H1 (cell line): ENCODE measurements at regions not wholly inside any gene's neighbourhood (a gene's known extent, or its start where the extent isn't known, plus 50 kb on each side); places are given as distances from the start of the nearest gene placed in this dataset.

Source experiments
- BACH1 ChIP-seq: IDR thresholded peaks from 2 replicates; pipeline ENCODE4 v1.6.1; 2012; ENCODE audit warnings: low read length, improper control_type of control experiment
- CHD2 ChIP-seq: IDR thresholded peaks from 2 replicates; pipeline ENCODE4 v1.6.1; 2012; ENCODE audit warnings: low read length, improper control_type of control experiment
- RXRA ChIP-seq: IDR thresholded peaks from 2 replicates; pipeline ENCODE4 v1.6.1; 2011; ENCODE audit warnings: low read depth, mild to moderate bottlenecking, low read length, moderate library complexity; ENCODE audit not compliant: insufficient read depth
- SUZ12 ChIP-seq: fragments of 200-600 bp; sonication (generic); IDR thresholded peaks from 2 replicates; pipeline ENCODE4 v1.6.1; 2012; ENCODE audit warnings: mild to moderate bottlenecking, inconsistent platforms, low read length, moderate library complexity, mixed read lengths
- TAF7 ChIP-seq: optimal IDR thresholded peaks from 2 replicates; pipeline ENCODE3; 2011; ENCODE audit warnings: low read depth, mild to moderate bottlenecking, inconsistent platforms, low read length, moderate library complexity, borderline replicate concordance
- TF ChIP-seq, protein P1 (sequence below): fragments of 300-600 bp; sonication (generic); IDR thresholded peaks from 2 replicates; pipeline ENCODE4 v1.7.1; 2012; ENCODE audit warnings: low read length, moderate library complexity, mild to moderate bottlenecking, inconsistent platforms; ENCODE audit not compliant: insufficient replicate concordance

DNA sequence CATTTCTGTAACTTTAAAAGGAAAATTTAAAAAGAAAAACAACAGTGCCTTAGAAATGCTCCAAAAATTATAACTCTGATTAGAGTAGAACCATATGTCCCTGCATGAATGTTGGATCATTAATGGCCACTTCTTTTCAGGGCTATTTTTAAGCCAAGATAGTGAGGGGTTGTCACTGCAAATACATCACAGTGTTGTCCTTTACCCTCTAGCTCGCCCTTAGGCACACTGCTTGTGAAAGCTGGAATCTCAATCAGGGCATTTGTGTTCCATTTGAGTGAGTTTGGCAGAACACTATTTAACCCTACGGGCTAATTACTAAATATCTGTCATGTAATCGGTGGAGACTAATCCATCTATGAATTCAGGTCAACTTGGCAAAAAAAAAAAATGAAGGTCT lies 212.2 kb downstream of the NHLRC3 start (continued):
- TF ChIP-seq, protein P1, sequence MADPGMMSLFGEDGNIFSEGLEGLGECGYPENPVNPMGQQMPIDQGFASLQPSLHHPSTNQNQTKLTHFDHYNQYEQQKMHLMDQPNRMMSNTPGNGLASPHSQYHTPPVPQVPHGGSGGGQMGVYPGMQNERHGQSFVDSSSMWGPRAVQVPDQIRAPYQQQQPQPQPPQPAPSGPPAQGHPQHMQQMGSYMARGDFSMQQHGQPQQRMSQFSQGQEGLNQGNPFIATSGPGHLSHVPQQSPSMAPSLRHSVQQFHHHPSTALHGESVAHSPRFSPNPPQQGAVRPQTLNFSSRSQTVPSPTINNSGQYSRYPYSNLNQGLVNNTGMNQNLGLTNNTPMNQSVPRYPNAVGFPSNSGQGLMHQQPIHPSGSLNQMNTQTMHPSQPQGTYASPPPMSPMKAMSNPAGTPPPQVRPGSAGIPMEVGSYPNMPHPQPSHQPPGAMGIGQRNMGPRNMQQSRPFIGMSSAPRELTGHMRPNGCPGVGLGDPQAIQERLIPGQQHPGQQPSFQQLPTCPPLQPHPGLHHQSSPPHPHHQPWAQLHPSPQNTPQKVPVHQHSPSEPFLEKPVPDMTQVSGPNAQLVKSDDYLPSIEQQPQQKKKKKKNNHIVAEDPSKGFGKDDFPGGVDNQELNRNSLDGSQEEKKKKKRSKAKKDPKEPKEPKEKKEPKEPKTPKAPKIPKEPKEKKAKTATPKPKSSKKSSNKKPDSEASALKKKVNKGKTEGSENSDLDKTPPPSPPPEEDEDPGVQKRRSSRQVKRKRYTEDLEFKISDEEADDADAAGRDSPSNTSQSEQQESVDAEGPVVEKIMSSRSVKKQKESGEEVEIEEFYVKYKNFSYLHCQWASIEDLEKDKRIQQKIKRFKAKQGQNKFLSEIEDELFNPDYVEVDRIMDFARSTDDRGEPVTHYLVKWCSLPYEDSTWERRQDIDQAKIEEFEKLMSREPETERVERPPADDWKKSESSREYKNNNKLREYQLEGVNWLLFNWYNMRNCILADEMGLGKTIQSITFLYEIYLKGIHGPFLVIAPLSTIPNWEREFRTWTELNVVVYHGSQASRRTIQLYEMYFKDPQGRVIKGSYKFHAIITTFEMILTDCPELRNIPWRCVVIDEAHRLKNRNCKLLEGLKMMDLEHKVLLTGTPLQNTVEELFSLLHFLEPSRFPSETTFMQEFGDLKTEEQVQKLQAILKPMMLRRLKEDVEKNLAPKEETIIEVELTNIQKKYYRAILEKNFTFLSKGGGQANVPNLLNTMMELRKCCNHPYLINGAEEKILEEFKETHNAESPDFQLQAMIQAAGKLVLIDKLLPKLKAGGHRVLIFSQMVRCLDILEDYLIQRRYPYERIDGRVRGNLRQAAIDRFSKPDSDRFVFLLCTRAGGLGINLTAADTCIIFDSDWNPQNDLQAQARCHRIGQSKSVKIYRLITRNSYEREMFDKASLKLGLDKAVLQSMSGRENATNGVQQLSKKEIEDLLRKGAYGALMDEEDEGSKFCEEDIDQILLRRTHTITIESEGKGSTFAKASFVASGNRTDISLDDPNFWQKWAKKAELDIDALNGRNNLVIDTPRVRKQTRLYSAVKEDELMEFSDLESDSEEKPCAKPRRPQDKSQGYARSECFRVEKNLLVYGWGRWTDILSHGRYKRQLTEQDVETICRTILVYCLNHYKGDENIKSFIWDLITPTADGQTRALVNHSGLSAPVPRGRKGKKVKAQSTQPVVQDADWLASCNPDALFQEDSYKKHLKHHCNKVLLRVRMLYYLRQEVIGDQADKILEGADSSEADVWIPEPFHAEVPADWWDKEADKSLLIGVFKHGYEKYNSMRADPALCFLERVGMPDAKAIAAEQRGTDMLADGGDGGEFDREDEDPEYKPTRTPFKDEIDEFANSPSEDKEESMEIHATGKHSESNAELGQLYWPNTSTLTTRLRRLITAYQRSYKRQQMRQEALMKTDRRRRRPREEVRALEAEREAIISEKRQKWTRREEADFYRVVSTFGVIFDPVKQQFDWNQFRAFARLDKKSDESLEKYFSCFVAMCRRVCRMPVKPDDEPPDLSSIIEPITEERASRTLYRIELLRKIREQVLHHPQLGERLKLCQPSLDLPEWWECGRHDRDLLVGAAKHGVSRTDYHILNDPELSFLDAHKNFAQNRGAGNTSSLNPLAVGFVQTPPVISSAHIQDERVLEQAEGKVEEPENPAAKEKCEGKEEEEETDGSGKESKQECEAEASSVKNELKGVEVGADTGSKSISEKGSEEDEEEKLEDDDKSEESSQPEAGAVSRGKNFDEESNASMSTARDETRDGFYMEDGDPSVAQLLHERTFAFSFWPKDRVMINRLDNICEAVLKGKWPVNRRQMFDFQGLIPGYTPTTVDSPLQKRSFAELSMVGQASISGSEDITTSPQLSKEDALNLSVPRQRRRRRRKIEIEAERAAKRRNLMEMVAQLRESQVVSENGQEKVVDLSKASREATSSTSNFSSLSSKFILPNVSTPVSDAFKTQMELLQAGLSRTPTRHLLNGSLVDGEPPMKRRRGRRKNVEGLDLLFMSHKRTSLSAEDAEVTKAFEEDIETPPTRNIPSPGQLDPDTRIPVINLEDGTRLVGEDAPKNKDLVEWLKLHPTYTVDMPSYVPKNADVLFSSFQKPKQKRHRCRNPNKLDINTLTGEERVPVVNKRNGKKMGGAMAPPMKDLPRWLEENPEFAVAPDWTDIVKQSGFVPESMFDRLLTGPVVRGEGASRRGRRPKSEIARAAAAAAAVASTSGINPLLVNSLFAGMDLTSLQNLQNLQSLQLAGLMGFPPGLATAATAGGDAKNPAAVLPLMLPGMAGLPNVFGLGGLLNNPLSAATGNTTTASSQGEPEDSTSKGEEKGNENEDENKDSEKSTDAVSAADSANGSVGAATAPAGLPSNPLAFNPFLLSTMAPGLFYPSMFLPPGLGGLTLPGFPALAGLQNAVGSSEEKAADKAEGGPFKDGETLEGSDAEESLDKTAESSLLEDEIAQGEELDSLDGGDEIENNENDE: no peak
- TF ChIP-seq CHD2 (no peak), TAF7 (no peak), RXRA (no peak), SUZ12 (no peak), BACH1 (no peak)
